ENCODE measurements at regions not wholly inside any gene's neighbourhood (a gene's known extent, or its start where the extent isn't known, plus 50 kb on each side); places are given as distances from the start of the nearest gene placed in this dataset.

- Mint-ChIP-seq H3K36me3 (ENCODE audit: insufficient read depth) (no peaks in the 10 kb centered on the region), H3K4me1 (ENCODE audit: low read depth) (peaks cover 3% of the 10 kb centered on the region), H3K4me3 (ENCODE audit: low read depth) (no peak overlapping the region), H3K9me3 (ENCODE audit: low read depth) (no peaks in the 10 kb centered on the region), H3K27me3 (peaks cover 69% of the 10 kb centered on the region), H3K27ac (no peak overlapping the region)
- no peak for DNase-seq (ENCODE audit: low spot score, unreplicated experiment)
- TF ChIP-seq CTCF (IDR thresholded peaks at IDR 0.05; ENCODE audit: unreplicated experiment), result no peak
These were observed 442.7 kb downstream of the MIAT start for GRCh38 chr22:27099946-27100722.

GRCh38 chr22:27100789-27101188, 443.4 kb downstream of the MIAT start:
- DNase-seq (ENCODE audit: low spot score, unreplicated experiment), result no peak
- H3K4me3 Mint-ChIP-seq (ENCODE audit: low read depth), result no peak overlapping the region
- no peak for TF ChIP-seq CTCF (IDR thresholded peaks at IDR 0.05; ENCODE audit: unreplicated experiment)
- peaks cover 71% of the 10 kb centered on the region for H3K27me3 Mint-ChIP-seq
- no peaks in the 10 kb centered on the region for H3K9me3 Mint-ChIP-seq (ENCODE audit: low read depth)
- H3K4me1 Mint-ChIP-seq (ENCODE audit: low read depth), result peaks cover 3% of the 10 kb centered on the region
- H3K27ac Mint-ChIP-seq, result peak overlapping the region; percentile 53
- H3K36me3 Mint-ChIP-seq (ENCODE audit: insufficient read depth), result no peaks in the 10 kb centered on the region

- no peak for TF ChIP-seq CTCF (IDR thresholded peaks at IDR 0.05; ENCODE audit: unreplicated experiment)
- Mint-ChIP-seq H3K36me3 (ENCODE audit: insufficient read depth) (no peaks in the 10 kb centered on the region), H3K4me1 (ENCODE audit: low read depth) (peaks cover 3% of the 10 kb centered on the region), H3K4me3 (ENCODE audit: low read depth) (no peak overlapping the region), H3K9me3 (ENCODE audit: low read depth) (no peaks in the 10 kb centered on the region), H3K27ac (no peak overlapping the region), H3K27me3 (peaks cover 68% of the 10 kb centered on the region)
- no peak for DNase-seq (ENCODE audit: low spot score, unreplicated experiment)
These were observed 443.9 kb downstream of the MIAT start for GRCh38 chr22:27101288-27101687.

- H3K27ac Mint-ChIP-seq, result no peak overlapping the region
- DNase-seq (ENCODE audit: low spot score, unreplicated experiment), result no peak
- no peak for TF ChIP-seq CTCF (IDR thresholded peaks at IDR 0.05; ENCODE audit: unreplicated experiment)
- peaks cover 57% of the 10 kb centered on the region for H3K27me3 Mint-ChIP-seq
- H3K4me1 Mint-ChIP-seq (ENCODE audit: low read depth), result peaks cover 9% of the 10 kb centered on the region
- no peak overlapping the region for H3K4me3 Mint-ChIP-seq (ENCODE audit: low read depth)
- H3K9me3 Mint-ChIP-seq (ENCODE audit: low read depth), result no peaks in the 10 kb centered on the region
- no peaks in the 10 kb centered on the region for H3K36me3 Mint-ChIP-seq (ENCODE audit: insufficient read depth)
These were observed 447.1 kb downstream of the MIAT start for GRCh38 chr22:27104449-27104848.

DNA sequence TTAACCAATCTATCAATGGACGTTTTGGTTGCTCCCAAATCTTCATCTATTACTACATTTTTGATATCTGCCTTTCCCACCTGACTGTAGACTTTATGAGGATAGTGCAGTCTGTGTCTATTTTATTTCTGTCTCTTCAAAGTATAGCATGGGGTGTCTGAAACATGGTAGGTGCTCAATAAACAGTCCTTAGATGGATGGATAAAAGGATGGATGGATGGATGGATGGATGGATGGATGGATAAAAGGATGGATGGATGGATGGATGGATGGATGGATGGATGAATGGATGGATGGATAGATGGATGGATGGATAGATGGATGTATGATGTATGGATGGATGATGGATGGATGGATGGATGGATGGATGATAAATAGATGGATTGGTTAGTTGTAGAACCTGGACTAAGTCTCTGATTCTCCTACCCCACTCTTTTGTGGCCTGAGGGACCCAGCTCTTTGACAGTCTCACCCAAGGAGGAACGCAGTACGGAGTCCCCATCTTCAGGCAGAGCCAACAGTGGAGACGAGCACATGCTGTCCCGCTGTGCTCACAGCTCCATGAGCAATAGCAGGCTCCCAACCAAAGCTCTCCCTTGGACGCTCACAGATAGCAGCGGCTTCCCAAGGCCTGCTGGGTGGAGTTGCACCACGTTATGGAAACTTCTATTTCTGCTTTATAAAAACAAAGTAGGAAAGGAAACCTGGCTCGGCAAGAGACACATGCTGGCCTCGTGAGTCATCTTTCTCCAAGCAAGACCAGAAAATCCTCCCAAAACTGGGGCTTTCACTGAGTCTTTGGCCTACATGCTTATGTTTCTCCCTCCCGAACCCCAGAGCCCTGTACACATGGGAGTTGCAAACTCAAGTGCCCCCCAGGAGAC, 448.0 kb downstream of the MIAT start:
- Mint-ChIP-seq H3K27me3 (peaks cover 47% of the 10 kb centered on the region), H3K9me3 (ENCODE audit: low read depth) (no peaks in the 10 kb centered on the region), H3K4me3 (ENCODE audit: low read depth) (no peak overlapping the region), H3K36me3 (ENCODE audit: insufficient read depth) (no peaks in the 10 kb centered on the region), H3K27ac (no peak overlapping the region), H3K4me1 (ENCODE audit: low read depth) (peaks cover 12% of the 10 kb centered on the region)
- no peak for TF ChIP-seq CTCF (IDR thresholded peaks at IDR 0.05; ENCODE audit: unreplicated experiment)
- no peak for DNase-seq (ENCODE audit: low spot score, unreplicated experiment)

Data from progenitor cell of endocrine pancreas (in vitro differentiated cells).